Osteoblast (primary cell): ENCODE measurements at regions not wholly inside any gene's neighbourhood (a gene's known extent, or its start where the extent isn't known, plus 50 kb on each side); places are given as distances from the start of the nearest gene placed in this dataset.
A peak's percentile ranks its signal among the peaks of the same experiment; 100 is the strongest.
"Not testable (repeated sequence)": the region's sequence is repeated elsewhere in the genome, so short reads cannot be mapped to it uniquely, and the experiment has no call there.

Experiments used
- DNase-seq: peaks from one replicate; pipeline ENCODE4 v3.0.0; 2011; ENCODE audit warnings: low spot score, mixed read lengths; ENCODE audit not compliant: insufficient read length; ENCODE audit errors: missing footprints
- H2AFZ ChIP-seq: 2 replicates; pipeline ENCODE4 v1.6.0; 2011; ENCODE audit warnings: mild to moderate bottlenecking, low read length
- H3K27ac ChIP-seq: 2 replicates; pipeline ENCODE4 v1.5.1; 2011; ENCODE audit warnings: mild to moderate bottlenecking, low read depth, low read length, moderate library complexity
- H3K27me3 ChIP-seq: 2 replicates; pipeline ENCODE4 v1.6.0; 2012; ENCODE audit warnings: mild to moderate bottlenecking, control low read depth, inconsistent platforms, low read length, moderate library complexity; ENCODE audit not compliant: insufficient read depth
- H3K36me3 ChIP-seq: 2 replicates; pipeline ENCODE4 v1.5.1; 2011; ENCODE audit warnings: mild to moderate bottlenecking, low read length, control low read depth, moderate library complexity; ENCODE audit not compliant: insufficient read depth
- H3K4me1 ChIP-seq: 2 replicates; pipeline ENCODE4 v1.5.1; 2011; ENCODE audit warnings: mild to moderate bottlenecking, low read length, control low read depth, moderate library complexity; ENCODE audit not compliant: insufficient read depth
- H3K4me2 ChIP-seq: 2 replicates; pipeline ENCODE4 v1.6.0; 2011; ENCODE audit warnings: mild to moderate bottlenecking, low read length; ENCODE audit not compliant: insufficient read depth
- H3K4me3 ChIP-seq: fragments of 200-600 bp; sonication (generic); 3 replicates; pipeline ENCODE4 v1.5.1; 2012; ENCODE audit warnings: mild to moderate bottlenecking, low read length, inconsistent platforms; ENCODE audit not compliant: insufficient read depth
- H3K79me2 ChIP-seq: 2 replicates; pipeline ENCODE4 v1.6.0; 2012; ENCODE audit warnings: mild to moderate bottlenecking, low read length, control low read depth, inconsistent platforms; ENCODE audit not compliant: insufficient read depth
- H3K9me3 ChIP-seq: 2 replicates; pipeline ENCODE4 v1.5.1; 2011; ENCODE audit warnings: low read depth, low read length, control low read depth
- H4K20me1 ChIP-seq: 2 replicates; pipeline ENCODE4 v1.6.0; 2012; ENCODE audit warnings: mild to moderate bottlenecking, low read length, control low read depth; ENCODE audit not compliant: insufficient read depth
- CTCF ChIP-seq: IDR thresholded peaks from 2 replicates; pipeline ENCODE4 v1.5.1; 2011; ENCODE audit warnings: mild to moderate bottlenecking, low read depth, low read length, moderate library complexity; ENCODE audit errors: extremely low read depth

GRCh38 chr1:178587096-178587495 lies 74.2 kb downstream of the TEX35 start:
- H3K27me3 ChIP-seq, result no peaks in the 10 kb centered on the region
- no peaks in the 10 kb centered on the region for H3K79me2 ChIP-seq
- no peak for DNase-seq
- H3K27ac ChIP-seq, result no peak overlapping the region
- no peaks in the 10 kb centered on the region for H3K4me1 ChIP-seq
- no peak overlapping the region for H3K4me2 ChIP-seq
- H3K36me3 ChIP-seq, result no peaks in the 10 kb centered on the region
- no peak overlapping the region for H3K4me3 ChIP-seq
- no peaks in the 10 kb centered on the region for H3K9me3 ChIP-seq
- no peaks in the 10 kb centered on the region for H4K20me1 ChIP-seq
- H2AFZ ChIP-seq, result no peak overlapping the region
- TF ChIP-seq CTCF, result no peak

- no peak overlapping the region for H3K27ac ChIP-seq
- no peak for TF ChIP-seq CTCF
- no peaks in the 10 kb centered on the region for H3K79me2 ChIP-seq
- no peak for DNase-seq
- no peaks in the 10 kb centered on the region for H3K27me3 ChIP-seq
- H3K4me2 ChIP-seq, result no peak overlapping the region
- no peaks in the 10 kb centered on the region for H3K4me1 ChIP-seq
- no peaks in the 10 kb centered on the region for H3K36me3 ChIP-seq
- no peaks in the 10 kb centered on the region for H4K20me1 ChIP-seq
- no peak overlapping the region for H2AFZ ChIP-seq
- no peaks in the 10 kb centered on the region for H3K9me3 ChIP-seq
- H3K4me3 ChIP-seq, result no peak overlapping the region
Observed at GRCh38 chr1:178587975-178588374, 75.1 kb downstream of the TEX35 start.

- H3K27me3 ChIP-seq, H3K4me3 ChIP-seq, H3K4me2 ChIP-seq, H2AFZ ChIP-seq, H3K36me3 ChIP-seq, H4K20me1 ChIP-seq, H3K27ac ChIP-seq, H3K79me2 ChIP-seq, DNase-seq, H3K4me1 ChIP-seq, H3K9me3 ChIP-seq: not testable (repeated sequence)
Observed at GRCh38 chr1:178589042-178589441, 76.1 kb downstream of the TEX35 start.

- H3K4me2 ChIP-seq, H3K27ac ChIP-seq, H3K36me3 ChIP-seq, H3K27me3 ChIP-seq, H3K9me3 ChIP-seq, H3K79me2 ChIP-seq, H4K20me1 ChIP-seq, DNase-seq, H2AFZ ChIP-seq, H3K4me3 ChIP-seq: not testable (repeated sequence)
- H3K4me1 ChIP-seq, result peaks cover 11% of the 10 kb centered on the region
Observed at GRCh38 chr1:178591811-178592210, 78.9 kb downstream of the TEX35 start.

GRCh38 chr1:178593515-178593914 lies 80.6 kb downstream of the TEX35 start:
- DNase-seq, result no peak
- peaks cover 11% of the 10 kb centered on the region for H3K4me1 ChIP-seq
- H3K27ac ChIP-seq, result no peak overlapping the region
- H2AFZ ChIP-seq, result peak overlapping the region; percentile 62
- H3K9me3 ChIP-seq, result no peaks in the 10 kb centered on the region
- H3K4me2 ChIP-seq, result no peak overlapping the region
- no peaks in the 10 kb centered on the region for H3K79me2 ChIP-seq
- no peaks in the 10 kb centered on the region for H3K36me3 ChIP-seq
- no peak for TF ChIP-seq CTCF
- no peak overlapping the region for H3K4me3 ChIP-seq
- H3K27me3 ChIP-seq, result no peaks in the 10 kb centered on the region
- H4K20me1 ChIP-seq, result no peaks in the 10 kb centered on the region
